BLaER1 (cell line): ENCODE measurements at regions not wholly inside any gene's neighbourhood (a gene's known extent, or its start where the extent isn't known, plus 50 kb on each side); places are given as distances from the start of the nearest gene placed in this dataset.

ENCODE experiments used
- H3K27ac ChIP-seq: shearing (Covaris generic); formaldehyde crosslinking; 2 replicates; pipeline ENCODE4 v1.8.1; 2022
- H3K27me3 ChIP-seq: shearing (Covaris generic); formaldehyde crosslinking; 2 replicates; pipeline ENCODE4 v1.8.1; 2022
- H3K36me3 ChIP-seq: shearing (Covaris generic); formaldehyde crosslinking; 2 replicates; pipeline ENCODE4 v1.8.1; 2022
- H3K4me1 ChIP-seq: shearing (Covaris generic); formaldehyde crosslinking; 2 replicates; pipeline ENCODE4 v1.8.1; 2022
- H3K4me2 ChIP-seq: shearing (Covaris generic); formaldehyde crosslinking; 2 replicates; pipeline ENCODE4 v1.8.1; 2022
- H3K4me3 ChIP-seq: shearing (Covaris generic); formaldehyde crosslinking; 2 replicates; pipeline ENCODE4 v1.8.1; 2022
- H3K9ac ChIP-seq: shearing (Covaris generic); formaldehyde crosslinking; 2 replicates; pipeline ENCODE4 v1.8.1; 2022
- H3K9me3 ChIP-seq: shearing (Covaris generic); formaldehyde crosslinking; 2 replicates; pipeline ENCODE4 v1.8.1; 2022
- H4K20me1 ChIP-seq: shearing (Covaris generic); formaldehyde crosslinking; 2 replicates; pipeline ENCODE4 v1.8.1; 2022
- Cebpa-rat ChIP-seq: shearing (Covaris generic); IDR thresholded peaks from 2 replicates; pipeline ENCODE4 v1.8.1; 2022

- Histone ChIP-seq H4K20me1 (no peaks in the 10 kb centered on the region), H3K9ac (no peak overlapping the region), H3K4me2 (no peak overlapping the region), H3K9me3 (no peaks in the 10 kb centered on the region), H3K27me3 (no peaks in the 10 kb centered on the region), H3K4me3 (no peak overlapping the region), H3K4me1 (peaks cover 40% of the 10 kb centered on the region), H3K27ac (no peak overlapping the region), H3K36me3 (no peaks in the 10 kb centered on the region)
- no peak for TF ChIP-seq Cebpa-rat
Measured at GRCh38 chr12:113732916-113733315, 233.2 kb downstream of the RBM19 start.

GRCh38 chr12:113727651-113728061 is 238.5 kb downstream of the RBM19 start:
- no peak for TF ChIP-seq Cebpa-rat
- Histone ChIP-seq H3K4me2 (no peak overlapping the region), H3K9ac (no peak overlapping the region), H3K9me3 (no peaks in the 10 kb centered on the region), H4K20me1 (no peaks in the 10 kb centered on the region), H3K4me1 (0 out of 2 replicates have a peak, but pooled peaks cover 6% of the 10 kb centered on the region), H3K4me3 (no peak overlapping the region), H3K27me3 (no peaks in the 10 kb centered on the region), H3K36me3 (no peaks in the 10 kb centered on the region), H3K27ac (no peak overlapping the region)

- H3K4me2 ChIP-seq: no peak overlapping the region
- no peaks in the 10 kb centered on the region for H3K27me3 ChIP-seq
- H3K27ac ChIP-seq: no peak overlapping the region
- H3K9ac ChIP-seq: no peak overlapping the region
- TF ChIP-seq Cebpa-rat: no peak
- H3K9me3 ChIP-seq: no peaks in the 10 kb centered on the region
- no peak overlapping the region for H3K4me3 ChIP-seq
- H3K36me3 ChIP-seq: no peaks in the 10 kb centered on the region
- no peaks in the 10 kb centered on the region for H4K20me1 ChIP-seq
- H3K4me1 ChIP-seq: 0 out of 2 replicates have a peak, but pooled peaks cover 6% of the 10 kb centered on the region
Measured at GRCh38 chr12:113726254-113726819, 239.8 kb downstream of the RBM19 start.

- H3K4me2 ChIP-seq: 0 out of 2 replicates have a peak overlapping the region, but pooled peaks have one; percentile 7
- H3K4me1 ChIP-seq: peaks cover 14% of the 10 kb centered on the region
- H3K27ac ChIP-seq: no peak overlapping the region
- no peaks in the 10 kb centered on the region for H3K9me3 ChIP-seq
- no peaks in the 10 kb centered on the region for H4K20me1 ChIP-seq
- H3K36me3 ChIP-seq: no peaks in the 10 kb centered on the region
- no peak overlapping the region for H3K9ac ChIP-seq
- H3K27me3 ChIP-seq: no peaks in the 10 kb centered on the region
- TF ChIP-seq Cebpa-rat: no peak
- H3K4me3 ChIP-seq: no peak overlapping the region
Measured at GRCh38 chr12:113725557-113725876, 240.6 kb downstream of the RBM19 start.

- Histone ChIP-seq H3K27ac (no peak overlapping the region), H3K4me1 (peaks cover 14% of the 10 kb centered on the region), H3K36me3 (no peaks in the 10 kb centered on the region), H3K9ac (no peak overlapping the region), H3K4me3 (no peak overlapping the region), H3K27me3 (no peaks in the 10 kb centered on the region), H4K20me1 (no peaks in the 10 kb centered on the region), H3K4me2 (no peak overlapping the region), H3K9me3 (no peaks in the 10 kb centered on the region)
- no peak for TF ChIP-seq Cebpa-rat
Measured at GRCh38 chr12:113724794-113725556, 241.2 kb downstream of the RBM19 start.

- Histone ChIP-seq H3K9me3 (no peaks in the 10 kb centered on the region), H3K9ac (no peak overlapping the region), H3K27ac (no peak overlapping the region), H3K36me3 (no peaks in the 10 kb centered on the region), H3K4me1 (peaks cover 21% of the 10 kb centered on the region), H3K4me2 (no peak overlapping the region), H3K4me3 (no peak overlapping the region), H4K20me1 (no peaks in the 10 kb centered on the region), H3K27me3 (no peaks in the 10 kb centered on the region)
- no peak for TF ChIP-seq Cebpa-rat
Measured at GRCh38 chr12:113723631-113724030, 242.5 kb downstream of the RBM19 start.

- Histone ChIP-seq H3K27ac (no peak overlapping the region), H3K36me3 (no peaks in the 10 kb centered on the region), H3K9me3 (no peaks in the 10 kb centered on the region), H4K20me1 (no peaks in the 10 kb centered on the region), H3K27me3 (no peaks in the 10 kb centered on the region), H3K4me3 (no peak overlapping the region), H3K9ac (no peak overlapping the region), H3K4me2 (no peak overlapping the region), H3K4me1 (peaks cover 30% of the 10 kb centered on the region)
- no peak for TF ChIP-seq Cebpa-rat
Measured at GRCh38 chr12:113722747-113723146, 243.4 kb downstream of the RBM19 start.

GRCh38 chr12:113720629-113721028 is 245.5 kb downstream of the RBM19 start:
- no peak overlapping the region for H3K27ac ChIP-seq
- TF ChIP-seq Cebpa-rat: no peak
- peaks cover 29% of the 10 kb centered on the region for H3K4me1 ChIP-seq
- H4K20me1 ChIP-seq: no peaks in the 10 kb centered on the region
- H3K9ac ChIP-seq: no peak overlapping the region
- no peaks in the 10 kb centered on the region for H3K9me3 ChIP-seq
- no peaks in the 10 kb centered on the region for H3K27me3 ChIP-seq
- H3K4me3 ChIP-seq: no peak overlapping the region
- H3K36me3 ChIP-seq: no peaks in the 10 kb centered on the region
- no peak overlapping the region for H3K4me2 ChIP-seq

GRCh38 chr12:113719911-113720591 is 246.1 kb downstream of the RBM19 start:
- H3K4me1 ChIP-seq: peaks cover 29% of the 10 kb centered on the region
- H3K36me3 ChIP-seq: no peaks in the 10 kb centered on the region
- TF ChIP-seq Cebpa-rat: no peak
- H3K4me2 ChIP-seq: no peak overlapping the region
- H3K27ac ChIP-seq: no peak overlapping the region
- no peak overlapping the region for H3K9ac ChIP-seq
- H4K20me1 ChIP-seq: no peaks in the 10 kb centered on the region
- H3K9me3 ChIP-seq: no peaks in the 10 kb centered on the region
- no peak overlapping the region for H3K4me3 ChIP-seq
- no peaks in the 10 kb centered on the region for H3K27me3 ChIP-seq

- peaks cover 21% of the 10 kb centered on the region for H3K27me3 ChIP-seq
- peaks cover 39% of the 10 kb centered on the region for H3K4me1 ChIP-seq
- H3K27ac ChIP-seq: no peak overlapping the region
- H3K4me2 ChIP-seq: peak overlapping the region; percentile 37; the same call in 1 of the 2 replicates
- H4K20me1 ChIP-seq: no peaks in the 10 kb centered on the region
- no peak overlapping the region for H3K9ac ChIP-seq
- no peak overlapping the region for H3K4me3 ChIP-seq
- TF ChIP-seq Cebpa-rat: no peak
- H3K9me3 ChIP-seq: peaks cover 6% of the 10 kb centered on the region; the same call in 1 of the 2 replicates
- no peaks in the 10 kb centered on the region for H3K36me3 ChIP-seq
Measured at GRCh38 chr12:113713156-113713555, 241.5 kb upstream of the LHX5 start.
